BLaER1 (cell line): ENCODE measurements at regions not wholly inside any gene's neighbourhood (a gene's known extent, or its start where the extent isn't known, plus 50 kb on each side); places are given as distances from the start of the nearest gene placed in this dataset.
A peak's percentile ranks its signal among the peaks of the same experiment; 100 is the strongest.

Source experiments
- H3K27ac ChIP-seq: shearing (Covaris generic); formaldehyde crosslinking; 2 replicates; pipeline ENCODE4 v1.8.1; 2022
- H3K27me3 ChIP-seq: shearing (Covaris generic); formaldehyde crosslinking; 2 replicates; pipeline ENCODE4 v1.8.1; 2022
- H3K36me3 ChIP-seq: shearing (Covaris generic); formaldehyde crosslinking; 2 replicates; pipeline ENCODE4 v1.8.1; 2022
- H3K4me1 ChIP-seq: shearing (Covaris generic); formaldehyde crosslinking; 2 replicates; pipeline ENCODE4 v1.8.1; 2022
- H3K4me2 ChIP-seq: shearing (Covaris generic); formaldehyde crosslinking; 2 replicates; pipeline ENCODE4 v1.8.1; 2022
- H3K4me3 ChIP-seq: shearing (Covaris generic); formaldehyde crosslinking; 2 replicates; pipeline ENCODE4 v1.8.1; 2022
- H3K9ac ChIP-seq: shearing (Covaris generic); formaldehyde crosslinking; 2 replicates; pipeline ENCODE4 v1.8.1; 2022
- H3K9me3 ChIP-seq: shearing (Covaris generic); formaldehyde crosslinking; 2 replicates; pipeline ENCODE4 v1.8.1; 2022
- H4K20me1 ChIP-seq: shearing (Covaris generic); formaldehyde crosslinking; 2 replicates; pipeline ENCODE4 v1.8.1; 2022
- Cebpa-rat ChIP-seq: shearing (Covaris generic); IDR thresholded peaks from 2 replicates; pipeline ENCODE4 v1.8.1; 2022

DNA sequence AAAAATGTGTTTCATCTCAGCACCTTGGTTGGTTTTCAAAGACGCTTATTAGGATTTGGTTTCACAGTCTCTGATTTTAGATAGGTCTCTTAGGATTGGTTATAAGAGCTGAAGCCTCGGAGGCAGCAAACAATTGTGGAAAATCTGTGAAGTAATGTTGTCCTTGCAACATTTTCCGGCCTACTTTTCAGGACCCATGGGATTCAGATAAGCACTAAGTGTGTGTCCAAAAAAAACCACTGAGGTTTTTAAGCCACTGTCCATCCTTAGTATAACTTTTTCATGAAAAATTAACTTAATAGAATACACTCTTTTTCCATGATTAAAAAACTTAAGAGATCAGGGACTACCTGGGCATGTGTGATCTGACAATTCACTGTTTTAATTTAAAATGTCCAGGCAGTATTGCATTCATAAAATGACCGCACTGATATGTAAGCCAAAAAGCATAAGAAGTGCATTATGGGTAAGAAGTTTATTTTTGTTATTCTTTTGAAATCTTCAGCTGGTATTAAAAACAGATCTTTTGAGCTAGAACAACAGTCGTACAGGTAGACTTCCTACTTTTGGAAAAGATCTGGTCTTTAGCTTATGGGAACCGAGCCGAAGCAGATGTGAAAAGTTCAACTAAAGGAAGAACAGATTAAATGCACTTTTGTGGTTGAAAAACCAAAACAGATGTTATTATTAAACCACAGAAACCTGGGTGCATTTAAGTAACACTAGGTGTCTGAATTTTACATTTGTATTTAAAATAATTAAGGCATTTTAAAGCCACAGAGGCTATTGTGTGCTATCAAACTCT lies 479.4 kb upstream of the ZEB2 start:
- TF ChIP-seq Cebpa-rat = no peak
- Histone ChIP-seq H4K20me1 (no peaks in the 10 kb centered on the region), H3K9me3 (no peaks in the 10 kb centered on the region), H3K27ac (no peak overlapping the region), H3K4me2 (peak overlapping the region; percentile 34), H3K9ac (no peak overlapping the region), H3K36me3 (no peaks in the 10 kb centered on the region), H3K4me1 (peaks cover 13% of the 10 kb centered on the region), H3K4me3 (no peak overlapping the region), H3K27me3 (no peaks in the 10 kb centered on the region)

DNA sequence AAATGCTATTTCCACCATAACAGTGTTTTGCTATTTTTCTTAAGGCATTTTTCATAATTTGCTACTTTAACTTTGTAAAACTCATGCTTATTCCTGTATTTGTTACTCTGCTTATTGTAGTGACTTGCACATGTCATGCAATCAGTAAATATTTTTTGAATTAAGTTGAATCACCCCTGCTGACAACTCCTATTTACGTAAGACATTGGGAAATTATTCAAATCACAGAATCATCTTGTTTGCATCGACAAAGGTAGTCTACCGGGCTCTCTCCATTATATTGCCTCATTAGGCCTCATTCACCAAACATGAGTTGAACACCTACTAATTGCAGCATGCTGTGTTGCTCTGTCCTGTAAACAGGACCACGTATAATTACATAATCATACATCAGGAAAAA lies 478.5 kb upstream of the ZEB2 start:
- Histone ChIP-seq H4K20me1 (no peaks in the 10 kb centered on the region), H3K4me2 (no peak overlapping the region), H3K9ac (no peak overlapping the region), H3K9me3 (no peaks in the 10 kb centered on the region), H3K36me3 (no peaks in the 10 kb centered on the region), H3K27ac (no peak overlapping the region), H3K27me3 (no peaks in the 10 kb centered on the region), H3K4me3 (no peak overlapping the region), H3K4me1 (peaks cover 21% of the 10 kb centered on the region)
- TF ChIP-seq Cebpa-rat = no peak

DNA sequence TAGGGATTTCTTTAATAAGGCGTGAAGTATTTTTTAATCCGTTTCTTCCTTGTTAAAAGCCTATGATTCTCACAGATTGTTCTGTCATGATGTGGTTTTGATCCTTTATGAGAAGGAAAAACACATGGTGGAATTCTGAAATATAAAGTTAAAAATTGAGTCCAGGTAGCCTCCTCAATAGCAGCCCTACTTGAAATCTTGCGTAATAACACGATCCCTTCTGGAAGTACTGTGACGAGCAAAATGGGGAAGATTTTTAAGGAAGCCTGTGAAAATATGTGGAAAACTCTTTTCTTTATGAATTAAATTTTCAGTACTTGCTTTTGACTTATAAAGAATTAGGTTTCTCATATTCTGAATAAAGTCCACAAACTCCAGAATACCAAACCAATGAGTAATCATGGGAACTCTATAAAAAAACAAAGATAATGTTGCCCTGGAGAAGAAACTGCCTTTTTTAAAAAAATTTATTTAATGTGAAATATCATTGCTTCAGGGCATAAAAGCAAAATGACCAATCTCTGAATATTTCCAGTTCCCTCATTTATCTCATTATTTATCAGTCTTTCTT lies 476.4 kb upstream of the ZEB2 start:
- no peak overlapping the region for H3K27ac ChIP-seq

DNA sequence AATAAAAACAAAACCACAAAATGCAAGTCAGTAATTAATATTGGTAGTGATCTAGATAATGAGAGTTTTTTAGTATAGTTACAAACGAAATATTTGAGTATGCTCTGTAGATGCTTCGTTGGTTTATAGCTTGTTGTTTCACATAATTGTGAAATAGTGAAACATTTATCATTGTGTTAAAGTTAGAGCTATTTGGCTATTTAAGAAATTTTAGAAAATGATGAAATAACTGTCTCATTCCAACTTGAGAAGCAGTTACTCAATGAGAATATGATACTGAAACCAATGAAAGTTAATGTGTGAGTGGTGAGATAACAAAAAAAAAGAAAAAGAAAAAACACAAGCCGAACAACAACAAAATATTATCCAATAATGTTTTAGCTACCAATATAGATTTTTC lies 475.6 kb upstream of the ZEB2 start:
- H3K27ac ChIP-seq = no peak overlapping the region
- H3K4me3 ChIP-seq = no peak overlapping the region
- H3K4me2 ChIP-seq = no peak overlapping the region
- H3K4me1 ChIP-seq = peaks cover 25% of the 10 kb centered on the region
- no peak overlapping the region for H3K9ac ChIP-seq
- H3K36me3 ChIP-seq = no peaks in the 10 kb centered on the region
- H3K27me3 ChIP-seq = no peaks in the 10 kb centered on the region
- no peaks in the 10 kb centered on the region for H4K20me1 ChIP-seq
- TF ChIP-seq Cebpa-rat = no peak
- no peaks in the 10 kb centered on the region for H3K9me3 ChIP-seq

More for the DNA sequence above, 476.4 kb upstream of the ZEB2 start:
- Histone ChIP-seq H3K4me1 (peaks cover 25% of the 10 kb centered on the region), H3K9me3 (no peaks in the 10 kb centered on the region), H3K9ac (no peak overlapping the region), H3K4me2 (no peak overlapping the region), H3K27me3 (no peaks in the 10 kb centered on the region), H3K36me3 (no peaks in the 10 kb centered on the region), H4K20me1 (no peaks in the 10 kb centered on the region), H3K4me3 (no peak overlapping the region)
- no peak for TF ChIP-seq Cebpa-rat

DNA sequence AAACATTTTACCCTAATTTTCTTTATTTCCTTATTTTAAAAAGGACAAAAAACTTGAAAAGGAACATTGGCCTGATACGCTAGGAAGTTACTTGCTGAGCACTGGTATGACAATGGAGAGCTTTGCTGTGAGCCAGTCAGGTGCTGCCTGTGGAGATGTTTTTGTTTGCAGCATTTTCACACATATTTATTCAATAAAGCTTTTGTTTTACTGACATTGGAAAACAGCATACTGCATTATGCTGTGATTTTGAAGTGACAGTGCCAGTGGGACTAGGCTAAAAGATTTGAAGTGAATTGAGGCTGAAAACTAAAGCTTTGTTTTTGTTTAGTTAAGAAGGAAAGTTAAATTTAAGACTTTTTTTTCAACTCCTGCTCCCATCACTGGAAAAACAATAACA lies 470.7 kb upstream of the ZEB2 start:
- no peak overlapping the region for H3K4me3 ChIP-seq
- no peaks in the 10 kb centered on the region for H3K9me3 ChIP-seq
- H3K9ac ChIP-seq = no peak overlapping the region
- H3K4me1 ChIP-seq = peaks cover 23% of the 10 kb centered on the region
- H3K27ac ChIP-seq = no peak overlapping the region
- no peaks in the 10 kb centered on the region for H3K27me3 ChIP-seq
- H4K20me1 ChIP-seq = no peaks in the 10 kb centered on the region
- H3K4me2 ChIP-seq = no peak overlapping the region
- no peaks in the 10 kb centered on the region for H3K36me3 ChIP-seq
- TF ChIP-seq Cebpa-rat = no peak

DNA sequence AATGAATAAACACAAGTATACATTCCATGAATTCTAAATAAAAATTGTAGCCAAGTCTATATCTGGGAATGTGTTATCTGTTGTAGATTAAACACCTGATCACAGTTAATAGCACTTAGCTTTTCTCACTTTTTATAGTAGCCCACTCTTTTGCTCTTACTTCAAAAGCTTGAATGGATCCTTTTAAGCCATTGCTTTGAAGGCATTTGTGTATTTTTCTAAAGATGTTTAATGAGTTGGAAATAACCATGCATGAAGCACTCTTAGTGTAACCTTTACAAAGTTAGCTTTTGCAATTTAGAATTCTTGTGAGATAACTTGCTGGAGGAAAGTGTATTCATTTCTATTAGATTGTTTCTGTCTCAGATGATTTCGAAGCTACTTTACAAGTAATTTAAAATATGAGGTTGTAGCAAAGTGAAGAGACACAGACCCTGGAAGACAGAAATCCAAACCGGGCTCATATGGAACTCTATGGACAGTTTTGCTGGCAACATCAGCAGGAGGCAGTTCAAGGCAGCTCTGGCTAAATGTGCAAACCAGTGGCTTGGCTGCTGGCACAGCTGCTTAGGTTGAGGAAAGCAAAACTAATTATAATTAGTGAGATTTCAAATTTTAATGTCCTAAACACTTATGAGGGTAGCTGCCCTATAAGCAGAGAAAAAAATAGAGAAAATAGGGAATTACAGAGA lies 469.8 kb upstream of the ZEB2 start:
- Histone ChIP-seq H3K27me3 (no peaks in the 10 kb centered on the region), H3K4me3 (no peak overlapping the region), H3K9ac (no peak overlapping the region), H3K27ac (no peak overlapping the region), H3K4me2 (no peak overlapping the region), H3K36me3 (no peaks in the 10 kb centered on the region), H3K9me3 (no peaks in the 10 kb centered on the region), H4K20me1 (no peaks in the 10 kb centered on the region), H3K4me1 (peaks cover 23% of the 10 kb centered on the region)
- no peak for TF ChIP-seq Cebpa-rat

DNA sequence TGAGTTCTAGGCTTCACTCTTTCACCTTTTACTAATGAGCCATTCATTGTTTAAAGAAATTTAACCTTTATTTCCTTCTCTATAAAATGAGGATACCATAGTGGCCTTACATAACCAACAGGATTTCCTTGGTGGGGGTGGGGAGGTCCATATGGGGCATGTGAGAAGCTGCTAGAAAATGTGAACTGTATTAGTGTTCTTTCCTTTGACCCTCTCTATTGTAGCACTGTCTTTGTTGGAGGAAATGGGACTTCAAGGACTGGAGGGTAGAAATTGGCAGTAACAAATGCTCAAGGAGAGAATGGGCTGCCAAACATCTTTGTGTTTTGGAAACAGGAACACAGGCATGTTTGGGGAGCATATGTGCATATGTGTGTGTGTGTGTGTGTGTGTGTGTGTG lies 468.7 kb upstream of the ZEB2 start:
- no peak overlapping the region for H3K4me2 ChIP-seq
- no peak overlapping the region for H3K9ac ChIP-seq
- H3K27me3 ChIP-seq = no peaks in the 10 kb centered on the region
- no peak overlapping the region for H3K4me3 ChIP-seq
- no peaks in the 10 kb centered on the region for H3K9me3 ChIP-seq
- H3K36me3 ChIP-seq = no peaks in the 10 kb centered on the region
- no peaks in the 10 kb centered on the region for H4K20me1 ChIP-seq
- no peak for TF ChIP-seq Cebpa-rat
- no peak overlapping the region for H3K27ac ChIP-seq
- H3K4me1 ChIP-seq = peaks cover 14% of the 10 kb centered on the region

DNA sequence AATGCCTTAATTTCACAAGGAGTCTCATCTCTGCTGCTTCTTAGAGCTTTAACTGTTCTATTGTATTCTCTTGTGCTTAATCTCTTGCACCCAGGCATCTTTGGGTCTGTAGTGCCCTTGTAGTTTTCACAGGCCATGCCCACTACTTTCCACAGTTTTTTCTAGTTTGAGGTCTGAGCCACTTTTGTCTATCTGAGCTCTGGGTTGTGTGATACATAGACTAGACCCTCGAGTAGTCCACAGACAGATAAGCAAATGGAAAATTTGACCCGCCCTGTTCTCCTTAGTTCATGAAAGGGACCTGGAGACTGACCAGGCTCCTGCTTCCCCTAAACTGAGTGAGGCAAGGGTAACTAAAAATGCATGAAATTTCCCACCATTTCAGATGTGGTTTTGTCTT lies 466.8 kb upstream of the ZEB2 start:
- H3K4me2 ChIP-seq = no peak overlapping the region
- H3K27ac ChIP-seq = no peak overlapping the region
- H3K4me3 ChIP-seq = no peak overlapping the region
- no peak overlapping the region for H3K9ac ChIP-seq
- peaks cover 8% of the 10 kb centered on the region for H3K4me1 ChIP-seq
- no peaks in the 10 kb centered on the region for H3K9me3 ChIP-seq
- no peaks in the 10 kb centered on the region for H3K36me3 ChIP-seq
- H4K20me1 ChIP-seq = no peaks in the 10 kb centered on the region
- H3K27me3 ChIP-seq = no peaks in the 10 kb centered on the region
- no peak for TF ChIP-seq Cebpa-rat

DNA sequence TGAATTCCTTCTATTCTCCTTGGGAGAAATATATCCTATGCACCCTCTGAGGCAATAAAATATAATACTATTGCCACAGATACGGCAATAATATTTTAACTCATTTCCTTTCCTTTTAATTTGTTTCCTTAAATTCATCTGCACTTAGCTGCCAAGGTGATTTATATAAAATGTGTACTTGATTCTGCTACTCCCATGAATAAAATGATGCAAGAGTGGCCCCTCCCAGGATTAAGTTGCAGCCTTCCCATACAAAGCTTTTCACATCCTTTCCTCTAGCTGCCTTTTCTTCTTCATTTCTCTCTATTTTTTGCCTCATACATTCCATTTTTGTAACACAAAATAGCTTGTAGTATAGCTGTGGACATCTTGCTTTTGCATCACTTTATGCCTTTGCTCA lies 464.1 kb upstream of the ZEB2 start:
- no peak overlapping the region for H3K9ac ChIP-seq
- H4K20me1 ChIP-seq = no peaks in the 10 kb centered on the region
- no peak overlapping the region for H3K4me3 ChIP-seq
- no peak for TF ChIP-seq Cebpa-rat
- H3K27ac ChIP-seq = no peak overlapping the region
- no peaks in the 10 kb centered on the region for H3K9me3 ChIP-seq
- no peaks in the 10 kb centered on the region for H3K36me3 ChIP-seq
- peaks cover 7% of the 10 kb centered on the region for H3K4me1 ChIP-seq
- H3K27me3 ChIP-seq = no peaks in the 10 kb centered on the region
- no peak overlapping the region for H3K4me2 ChIP-seq

DNA sequence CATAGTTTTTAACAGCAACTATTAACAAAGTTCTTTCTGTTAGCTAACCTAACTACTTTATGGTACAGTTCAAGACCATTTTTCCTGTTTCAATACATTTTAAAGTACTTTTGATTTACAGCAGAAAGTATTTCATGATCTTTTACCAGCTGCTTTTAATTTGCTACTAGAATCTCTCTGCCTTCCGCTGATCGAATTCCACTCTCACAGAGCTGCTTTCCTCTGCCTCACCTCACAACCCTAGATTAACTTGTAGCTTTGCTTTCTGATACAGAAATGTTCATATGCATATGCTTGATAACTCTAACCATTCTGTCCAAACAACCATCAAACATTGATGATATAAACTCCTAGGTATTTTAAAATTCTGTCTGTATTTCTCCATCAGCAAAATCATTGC lies 463.2 kb upstream of the ZEB2 start:
- H3K4me1 ChIP-seq = no peaks in the 10 kb centered on the region
- H3K27ac ChIP-seq = no peak overlapping the region
- H4K20me1 ChIP-seq = no peaks in the 10 kb centered on the region
- no peaks in the 10 kb centered on the region for H3K27me3 ChIP-seq
- no peak for TF ChIP-seq Cebpa-rat
- H3K4me2 ChIP-seq = no peak overlapping the region
- no peaks in the 10 kb centered on the region for H3K9me3 ChIP-seq
- no peak overlapping the region for H3K4me3 ChIP-seq
- H3K36me3 ChIP-seq = no peaks in the 10 kb centered on the region
- H3K9ac ChIP-seq = no peak overlapping the region
